MV-4-11 (cell line): ENCODE measurements at regions not wholly inside any gene's neighbourhood (a gene's known extent, or its start where the extent isn't known, plus 50 kb on each side); places are given as distances from the start of the nearest gene placed in this dataset.
"Not testable (repeated sequence)": the region's sequence is repeated elsewhere in the genome, so short reads cannot be mapped to it uniquely, and the experiment has no call there.

Source experiments
- DNase-seq: peaks from one replicate; lab custom pipeline; 2025; lab: John Stamatoyannopoulos, UW

DNA sequence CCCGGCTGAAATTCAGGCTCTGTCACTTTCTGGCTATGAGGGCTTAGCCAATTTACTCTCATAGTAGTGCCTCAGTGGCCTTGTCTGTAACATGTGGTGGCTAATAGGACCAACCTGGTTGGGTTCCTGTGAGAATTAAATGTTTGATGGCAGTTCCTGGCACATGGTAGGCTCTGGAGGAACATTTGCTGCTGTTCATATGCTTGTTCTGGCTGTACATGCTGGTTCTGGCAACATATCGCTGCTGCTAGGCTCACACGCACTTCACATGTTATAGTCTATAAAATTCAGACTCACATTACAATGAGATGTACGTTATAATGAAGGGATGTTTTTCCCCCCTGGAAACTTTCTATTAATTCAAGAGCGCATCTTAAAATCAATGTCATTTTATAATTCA lies 417.7 kb upstream of the GYPC start:
- no peak for DNase-seq

DNA sequence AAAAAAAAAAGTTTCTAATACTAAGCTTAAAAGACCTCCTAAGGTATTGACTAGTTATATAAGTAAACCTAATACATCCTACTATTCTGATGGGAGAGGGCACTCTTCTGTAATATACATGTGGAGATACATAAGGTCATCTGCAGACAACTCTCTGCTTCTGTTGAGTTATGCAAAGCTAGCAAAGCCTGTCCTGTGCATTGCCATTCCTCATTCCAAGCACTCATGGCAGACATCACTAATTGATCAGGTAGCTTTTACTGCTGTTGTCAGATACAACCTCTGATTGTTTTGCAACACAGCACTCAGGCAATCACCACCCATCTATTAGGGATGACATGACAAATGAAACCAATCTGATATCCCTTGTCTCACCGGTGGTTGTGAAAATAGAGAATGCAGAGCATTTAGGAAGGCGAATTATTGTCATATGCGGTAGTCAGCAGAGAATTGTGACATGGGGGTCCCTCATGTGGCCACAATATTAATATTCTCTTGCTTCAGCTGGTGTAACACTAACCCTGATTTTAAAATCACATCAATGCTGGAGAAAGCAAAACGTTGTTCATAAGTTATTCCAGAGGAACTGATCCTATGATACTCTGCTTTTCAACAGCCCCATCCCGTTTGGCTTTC lies 416.5 kb upstream of the GYPC start:
- DNase-seq, result no peak

DNA sequence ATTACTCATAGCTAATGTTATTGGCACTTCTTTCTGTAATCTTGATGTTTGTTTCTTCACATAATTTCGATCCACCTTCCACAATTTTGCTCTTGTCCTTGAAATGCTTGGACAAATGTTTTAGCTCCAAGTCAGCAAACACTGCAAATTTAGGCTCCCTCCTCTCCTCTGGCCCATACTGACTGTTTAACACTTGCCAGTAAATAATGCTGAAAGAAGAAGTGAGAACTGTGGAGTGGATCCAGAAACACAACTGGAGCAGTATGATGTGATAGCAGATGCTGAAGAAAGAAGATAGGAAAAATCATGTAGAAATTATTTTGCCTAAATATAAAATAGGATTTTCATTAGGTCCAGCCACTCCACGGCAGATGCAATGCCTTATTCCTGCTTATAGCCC lies 415.0 kb upstream of the GYPC start:
- no peak for DNase-seq

DNA sequence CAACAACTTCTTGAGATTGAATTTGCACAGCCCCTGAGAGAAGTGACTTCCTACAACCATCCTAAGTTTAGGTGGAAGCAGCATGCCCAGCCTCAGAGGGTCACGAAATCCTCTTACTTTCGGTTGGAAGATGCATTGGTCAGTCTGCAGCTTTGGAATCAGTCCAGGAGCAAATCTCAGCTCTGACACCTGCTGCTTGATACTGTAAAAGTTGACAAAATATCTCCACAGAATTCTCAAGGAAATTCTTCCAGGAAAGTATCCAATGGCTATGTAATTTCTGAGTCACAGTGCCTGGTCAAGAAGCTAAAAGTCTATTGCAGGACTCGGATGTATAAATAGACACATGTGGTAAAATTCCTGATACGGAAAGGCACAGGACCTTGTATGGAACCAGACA lies 414.5 kb upstream of the GYPC start:
- no peak for DNase-seq

DNA sequence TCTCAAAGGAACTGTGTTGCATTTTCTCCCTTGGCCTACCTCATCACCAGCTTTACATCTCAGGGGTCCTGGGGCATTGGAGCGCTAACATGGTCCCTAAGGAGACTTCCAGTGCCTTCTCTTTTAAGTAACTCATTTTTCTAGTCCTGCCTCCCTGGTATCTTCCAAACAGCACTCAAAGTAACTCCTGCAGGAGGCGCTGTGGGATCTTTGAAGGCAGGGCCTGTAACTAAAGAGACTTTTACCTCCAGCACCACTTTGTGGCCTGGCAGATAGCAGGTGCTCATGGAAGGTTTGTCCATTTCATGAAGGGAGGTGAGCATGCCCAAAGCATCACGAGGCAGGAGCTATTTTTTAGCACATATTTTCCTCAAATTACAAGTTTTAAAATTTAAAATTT lies 411.0 kb upstream of the GYPC start:
- peak; percentile 11 for DNase-seq

DNA sequence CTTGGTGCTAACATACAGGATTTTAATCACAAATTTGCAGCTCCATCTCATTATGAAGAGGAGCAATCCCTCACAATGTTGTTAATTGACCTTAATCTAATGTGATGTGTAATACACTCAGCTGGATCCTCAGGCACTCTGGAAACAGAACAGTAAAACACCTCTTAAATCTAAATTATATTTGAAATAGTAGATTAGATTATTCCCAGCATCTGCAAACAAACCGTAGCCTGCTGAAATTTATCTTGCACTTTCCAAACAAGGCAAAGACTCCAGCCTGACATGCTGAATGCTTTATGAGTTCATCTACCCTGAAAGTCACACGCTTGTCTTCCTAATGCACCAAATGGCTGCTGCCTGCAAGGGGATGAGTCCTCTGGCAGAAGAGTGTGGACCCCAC lies 402.3 kb upstream of the GYPC start:
- DNase-seq, result no peak

DNA sequence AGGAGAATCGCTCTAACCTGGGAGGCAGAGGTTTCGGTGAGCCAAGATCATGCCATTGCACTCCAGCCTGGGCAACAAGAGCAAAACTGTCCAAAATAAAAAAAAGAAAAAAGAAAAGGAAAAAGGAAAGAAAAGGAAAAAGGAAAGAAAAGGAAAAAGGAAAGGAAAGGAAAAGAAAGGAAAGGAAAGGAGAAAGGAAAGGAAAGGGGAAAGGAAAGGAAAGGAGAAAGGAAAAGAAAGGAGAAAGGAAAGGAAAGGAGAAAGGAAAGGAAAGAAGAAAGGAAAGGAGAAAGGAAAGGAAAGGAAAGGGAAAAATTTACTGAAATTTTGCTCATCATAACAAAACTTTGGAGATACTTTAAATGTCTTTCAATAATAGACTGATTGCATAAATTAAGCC lies 391.3 kb upstream of the GYPC start:
- DNase-seq, result no peak

DNA sequence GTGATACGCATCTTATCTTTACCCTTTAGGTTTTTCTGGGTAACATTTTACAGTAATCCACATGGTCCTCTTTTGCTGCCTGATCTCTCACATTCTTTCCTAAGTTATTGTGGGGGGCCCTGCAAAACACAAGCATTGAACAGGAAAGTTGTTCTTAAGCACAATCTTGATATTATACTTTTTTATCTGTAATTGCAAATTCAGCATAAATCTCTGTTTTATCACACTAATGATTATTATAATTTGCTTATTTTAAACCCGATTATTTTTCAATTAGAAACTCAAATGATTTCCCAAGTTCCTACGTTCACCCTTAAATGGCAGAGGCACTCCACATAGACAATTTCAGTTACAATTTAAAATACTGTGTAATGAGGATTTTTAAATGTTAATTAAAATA lies 386.0 kb upstream of the GYPC start:
- DNase-seq, result no peak

DNA sequence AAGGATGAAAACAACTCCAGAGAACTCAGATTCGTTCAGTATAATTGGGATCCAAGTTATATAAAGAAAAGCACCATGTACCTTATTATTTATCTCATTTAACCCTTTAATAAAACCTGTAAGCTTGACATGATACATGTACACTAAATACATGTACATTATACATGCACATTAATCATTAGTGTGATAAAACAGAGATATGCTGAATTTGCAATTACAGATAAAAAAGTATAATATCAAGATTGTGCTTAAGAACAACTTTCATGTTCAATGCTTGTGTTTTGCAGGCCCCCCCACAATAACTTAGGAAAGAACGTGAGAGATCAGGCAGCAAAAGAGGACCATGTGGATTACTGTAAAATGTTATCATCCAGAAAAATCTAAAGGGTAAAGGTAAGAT lies 385.4 kb upstream of the GYPC start:
- DNase-seq, result no peak

DNA sequence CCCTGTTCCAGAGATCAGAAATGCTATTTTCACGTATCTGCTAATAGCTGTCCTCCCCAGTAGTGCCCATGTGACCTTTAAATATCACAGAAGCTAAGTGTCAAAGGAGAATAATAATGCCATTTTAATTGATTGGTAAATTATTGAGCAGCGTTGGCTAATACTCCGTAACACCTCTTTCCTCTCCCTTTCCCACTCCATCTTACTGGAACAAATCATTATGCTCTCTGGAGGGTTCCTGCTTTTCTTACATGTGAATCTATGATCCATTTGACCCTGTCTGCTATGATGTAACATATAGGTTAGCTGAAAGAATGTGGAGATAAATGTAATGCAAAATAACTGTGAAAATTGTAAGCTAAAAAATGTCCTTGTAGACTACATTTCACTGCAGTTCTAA lies 383.6 kb upstream of the GYPC start:
- DNase-seq, result no peak

DNA sequence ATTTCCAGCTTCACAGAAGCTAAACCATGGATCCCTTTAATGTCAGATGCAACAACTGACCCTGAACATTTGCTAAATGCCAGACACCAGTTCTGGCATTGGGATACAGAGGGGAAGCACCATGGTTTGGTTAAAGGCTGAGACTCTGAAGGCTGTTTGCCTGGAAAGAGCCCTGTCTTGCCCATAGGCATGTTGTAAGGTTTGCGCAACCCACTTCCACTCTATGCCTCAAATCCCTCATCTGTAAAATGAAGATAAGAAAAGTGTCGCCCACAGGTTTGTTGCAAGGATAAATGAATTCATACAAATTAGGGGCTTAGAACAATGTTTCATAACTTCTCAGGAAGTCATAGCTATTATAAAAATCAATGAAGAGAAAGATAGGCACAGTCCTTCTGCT lies 380.9 kb upstream of the GYPC start:
- no peak for DNase-seq

DNA sequence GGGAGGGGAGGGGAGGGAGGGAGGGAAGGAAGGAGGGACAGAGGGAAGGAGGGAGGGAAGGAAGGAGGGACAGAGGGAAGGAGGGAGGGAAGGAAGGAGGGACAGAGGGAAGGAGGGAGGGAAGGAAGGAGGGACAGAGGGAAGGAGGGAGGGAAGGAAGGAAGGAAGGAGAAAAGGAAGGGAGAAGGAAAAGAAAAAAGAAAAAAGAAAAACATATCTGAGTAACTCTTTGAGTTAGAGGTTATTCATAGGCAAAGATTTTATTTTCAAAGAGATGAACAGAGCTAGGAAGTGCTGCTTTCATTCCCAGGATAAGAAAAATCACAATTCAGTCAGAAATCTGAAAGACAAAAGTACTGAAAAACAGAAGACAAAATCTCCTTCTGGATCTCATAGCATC lies 379.7 kb upstream of the GYPC start:
- not testable (repeated sequence) for DNase-seq

DNA sequence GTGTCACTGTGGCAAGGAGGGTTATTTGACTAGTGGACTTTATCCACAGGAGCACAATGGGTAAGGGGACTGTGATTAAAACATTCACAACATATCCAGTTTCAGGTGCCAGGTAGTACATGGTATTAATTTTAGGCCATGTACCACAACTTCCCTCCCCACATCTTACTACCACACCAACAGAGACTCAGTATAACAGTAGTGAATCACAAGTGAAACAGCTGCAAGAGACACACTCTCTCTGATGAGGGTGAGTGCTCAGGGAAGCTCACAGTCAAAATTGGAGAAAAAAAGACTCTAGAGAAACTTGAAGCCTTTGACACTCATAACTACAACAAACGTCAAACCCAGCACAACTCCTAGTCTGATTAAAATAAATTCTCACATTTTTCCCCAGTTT lies 367.6 kb upstream of the GYPC start:
- DNase-seq, result no peak

DNA sequence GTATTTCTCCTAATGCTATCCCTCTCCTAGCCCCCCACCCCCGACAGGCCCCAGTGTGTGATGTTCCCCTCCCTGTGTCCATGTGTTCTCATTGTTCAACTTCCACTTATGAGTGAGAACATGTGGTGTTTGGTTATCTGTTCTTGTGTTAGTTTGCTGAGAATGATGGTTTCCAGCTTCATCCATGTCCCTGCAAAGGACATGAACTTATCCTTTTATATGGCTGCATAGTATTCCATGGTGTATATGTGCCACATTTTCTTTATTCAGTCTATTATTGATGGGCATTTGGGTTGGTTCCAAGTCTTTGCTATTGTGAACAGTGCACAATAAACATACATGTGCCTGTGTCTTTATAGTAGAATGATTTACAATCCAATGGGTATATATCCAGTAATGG lies 362.0 kb upstream of the GYPC start:
- DNase-seq, result not testable (repeated sequence)

DNA sequence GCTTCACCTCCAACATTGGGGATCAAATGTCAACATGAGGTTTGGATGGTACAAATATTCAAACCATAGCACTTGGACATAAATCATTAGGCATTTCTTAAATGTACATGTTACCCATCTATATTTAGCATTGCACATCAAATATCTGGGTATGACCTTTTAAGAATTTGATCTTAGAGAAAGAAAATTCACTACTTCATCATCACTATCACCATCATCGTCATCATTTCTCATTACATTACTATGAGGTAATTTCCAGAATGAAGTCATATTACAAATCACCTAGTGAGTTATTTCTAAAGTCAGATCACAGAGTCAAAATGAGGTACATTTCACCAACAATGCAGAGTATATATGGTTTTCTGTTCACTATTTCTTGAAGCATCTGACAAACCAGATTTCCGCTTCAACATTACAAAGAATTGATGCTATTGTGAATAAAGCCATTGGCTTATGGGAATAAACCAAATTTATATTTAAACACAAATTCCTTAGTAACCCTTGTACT lies 356.4 kb upstream of the GYPC start:
- DNase-seq, result no peak

DNA sequence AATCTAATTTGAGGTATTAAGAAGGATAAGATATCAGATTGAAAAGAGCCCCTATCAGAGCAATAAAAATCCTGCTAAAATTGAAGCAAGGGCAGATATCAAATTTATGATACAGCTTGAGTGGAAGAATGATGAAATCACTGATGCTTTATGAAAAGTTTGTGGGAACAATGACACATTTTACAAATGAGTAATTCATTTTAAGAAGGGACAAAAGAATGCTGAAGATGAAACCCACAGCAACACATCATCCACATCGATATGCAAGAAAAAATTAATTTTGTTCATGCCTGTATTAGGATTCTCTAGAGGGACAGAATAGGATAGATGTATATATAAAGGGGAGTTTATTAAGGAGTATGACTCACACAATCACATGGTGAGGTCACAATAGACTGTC lies 355.6 kb upstream of the GYPC start:
- no peak for DNase-seq

DNA sequence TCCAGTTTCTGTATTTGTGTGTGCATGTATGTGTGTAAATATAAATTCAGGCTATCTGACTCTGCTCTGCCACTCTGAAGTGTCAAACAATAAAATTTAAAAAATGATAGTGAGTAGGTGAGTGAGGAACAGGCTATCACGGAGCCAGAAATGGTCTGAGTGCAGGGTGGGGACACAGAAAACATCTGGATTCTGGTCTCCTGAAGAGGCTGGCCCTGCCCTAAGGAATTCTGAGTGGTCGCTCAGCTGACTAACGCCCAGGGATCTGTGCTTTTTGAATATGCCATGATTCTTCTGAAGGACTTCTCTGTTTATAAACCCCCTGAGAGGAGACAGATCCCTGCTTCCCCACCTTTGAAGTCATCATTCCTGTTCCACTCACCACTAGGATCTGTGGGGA lies 353.9 kb upstream of the GYPC start:
- DNase-seq, result no peak

DNA sequence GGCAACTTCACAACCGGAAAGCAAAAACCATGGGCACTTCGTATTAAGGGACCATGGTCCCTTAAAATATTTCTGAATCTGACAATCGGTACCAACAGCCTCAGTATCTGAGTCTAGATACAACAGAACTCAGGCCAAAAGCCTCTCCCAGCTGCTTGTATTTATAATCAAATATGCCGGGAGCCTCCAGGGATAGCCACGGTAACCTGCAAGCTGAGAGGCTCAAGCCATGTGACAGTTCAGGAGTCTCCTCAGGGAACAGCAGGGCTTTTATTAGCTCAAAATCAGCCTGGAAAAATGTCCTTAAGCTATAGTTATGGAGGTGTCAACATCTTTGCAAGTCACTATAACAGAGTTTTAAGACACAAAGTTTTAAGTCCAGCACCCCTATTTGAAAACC lies 352.8 kb upstream of the GYPC start:
- DNase-seq, result no peak

DNA sequence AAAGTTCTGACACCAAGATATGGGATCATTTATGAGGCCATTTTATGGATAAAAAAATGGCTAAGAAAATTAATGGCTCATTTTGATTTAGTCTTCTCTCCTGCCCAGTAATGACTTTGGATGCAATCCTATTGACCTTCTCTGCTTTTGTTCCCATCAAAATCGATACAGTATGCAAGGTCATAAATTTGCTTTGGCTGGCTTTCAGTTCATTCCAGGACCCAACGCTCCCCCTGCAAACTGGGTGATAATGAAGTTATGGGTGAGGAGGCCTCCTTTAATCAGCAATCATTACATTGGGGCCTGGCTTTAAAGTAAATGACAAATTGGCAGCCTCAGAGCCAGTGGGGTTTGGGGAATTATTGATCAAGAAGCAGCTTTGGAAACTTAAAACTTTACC lies 351.8 kb upstream of the GYPC start:
- no peak for DNase-seq

DNA sequence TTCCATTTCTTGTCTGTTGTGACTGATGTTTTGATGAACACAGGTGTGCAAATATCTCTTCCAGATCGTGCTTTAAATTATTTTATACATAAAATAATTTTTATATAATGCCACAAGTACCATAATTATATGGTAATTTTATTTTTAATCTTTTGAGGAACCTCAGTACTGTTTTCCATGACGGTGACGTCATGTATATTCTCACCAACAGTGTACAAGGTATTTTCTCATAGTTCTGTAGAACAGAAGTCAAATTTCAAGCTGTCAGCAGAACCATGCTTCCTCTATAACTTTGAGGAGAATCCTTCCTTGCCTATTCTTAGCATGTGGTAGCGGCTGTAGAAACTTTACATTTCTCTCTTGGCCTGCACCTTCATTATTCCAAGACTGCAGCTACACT lies 349.4 kb upstream of the GYPC start:
- DNase-seq, result no peak

DNA sequence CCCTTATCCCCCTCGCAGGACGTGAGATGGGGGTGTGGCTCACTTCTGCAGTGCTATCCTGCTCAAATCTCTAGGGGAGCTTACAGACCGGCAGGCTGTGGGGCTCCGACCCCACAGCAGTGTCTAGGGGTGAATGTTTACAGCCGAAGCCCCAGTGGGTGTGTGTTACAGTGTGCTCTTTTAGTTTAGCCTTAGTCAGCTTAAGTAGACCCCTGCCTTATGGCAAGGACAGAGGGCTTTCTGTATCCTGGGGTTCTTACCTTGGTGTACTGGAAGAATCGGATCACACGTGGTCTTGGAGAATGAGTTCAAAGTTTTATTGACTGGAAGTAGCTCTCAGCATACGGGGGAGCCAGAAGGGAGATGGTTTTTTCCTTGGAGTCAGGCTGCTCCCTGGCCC lies 348.2 kb upstream of the GYPC start:
- DNase-seq, result no peak

DNA sequence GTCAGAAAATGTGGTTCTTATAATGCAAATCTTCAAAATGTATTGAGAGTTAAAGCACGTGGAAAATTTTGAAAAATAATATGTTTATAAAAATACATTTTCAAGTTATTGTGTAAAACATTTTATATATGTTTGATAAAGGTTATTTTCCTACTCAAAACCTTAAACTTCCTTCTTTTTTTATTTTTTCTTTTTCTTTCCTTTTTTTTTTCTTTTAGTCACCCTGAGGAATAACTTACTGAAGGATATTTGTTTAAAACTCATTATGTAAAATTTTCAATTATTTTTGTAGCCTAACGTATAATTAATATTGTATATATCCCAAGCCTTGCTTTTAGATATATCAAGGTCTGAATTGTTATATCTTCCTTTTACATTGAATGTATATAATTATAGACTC lies 346.8 kb upstream of the GYPC start:
- DNase-seq, result no peak

DNA sequence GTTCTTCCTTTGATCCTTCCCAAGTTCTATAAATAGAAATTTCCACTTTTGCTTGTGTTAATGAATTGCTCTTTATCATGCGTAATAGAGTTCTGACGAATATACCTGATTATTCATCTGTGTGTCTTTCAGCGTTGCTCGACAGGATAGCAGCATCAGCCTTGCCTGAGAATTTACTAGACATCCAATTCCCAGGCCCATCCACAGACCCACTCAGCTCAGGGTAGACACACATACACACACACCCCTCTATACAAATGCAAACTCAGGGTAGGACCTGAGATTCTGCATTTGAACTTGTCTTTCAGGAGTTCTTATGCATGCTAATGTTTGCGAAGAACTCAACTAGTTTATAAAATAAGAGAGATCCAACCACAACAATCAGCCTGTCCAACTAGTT lies 343.4 kb upstream of the GYPC start:
- no peak for DNase-seq

DNA sequence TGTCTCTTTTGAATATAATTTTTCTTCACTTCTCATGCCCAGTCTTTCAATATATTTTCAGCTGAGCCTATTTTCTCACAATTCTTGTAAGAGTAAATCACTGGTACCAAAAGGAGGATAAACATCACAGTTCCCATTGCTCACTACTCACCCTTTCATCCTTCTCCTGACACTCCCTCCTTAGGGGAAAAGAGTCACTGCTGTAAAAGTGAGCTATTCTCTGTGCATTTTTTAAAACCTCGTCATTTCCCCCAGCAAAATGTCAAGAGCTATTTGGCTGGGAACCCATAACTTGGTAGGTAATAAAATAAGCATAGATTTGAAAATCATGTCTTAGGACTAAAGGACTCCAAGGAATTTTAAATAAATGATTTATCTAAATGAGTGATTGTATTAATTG lies 340.1 kb upstream of the GYPC start:
- DNase-seq, result no peak
